ENCODE measurements at regions not wholly inside any gene's neighbourhood (a gene's known extent, or its start where the extent isn't known, plus 50 kb on each side); places are given as distances from the start of the nearest gene placed in this dataset.

- Histone ChIP-seq H3K9ac (ENCODE audit: low read depth, low read length) (no peak overlapping the region), H3K23ac (ENCODE audit: low read depth, low read length) (no peak overlapping the region), H3K36me3 (ENCODE audit: control insufficient read depth, insufficient read depth, low read length) (no peaks in the 10 kb centered on the region), H3K27ac (ENCODE audit: insufficient read depth, low read length) (no peak overlapping the region), H2BK120ac (ENCODE audit: low read depth, low read length) (no peak overlapping the region), H2AK9ac (replicated peaks; ENCODE audit: low read depth, low read length, poor library complexity) (no peak overlapping the region), H4K8ac (ENCODE audit: low read depth in 2 of 2, low read length in 2 of 2) (no peak overlapping the region), H3K4me1 (ENCODE audit: control insufficient read depth, insufficient read depth, low read length) (no peaks in the 10 kb centered on the region), H3K56ac (ENCODE audit: extremely low read depth, insufficient read depth, low read length) (no peak overlapping the region), H3K4ac (ENCODE audit: low read depth, low read length) (no peak overlapping the region), H2AK5ac (ENCODE audit: low read depth, low read length) (no peak overlapping the region), H2AFZ (replicated peaks; ENCODE audit: low read length, poor library complexity) (no peak overlapping the region), H3K4me3 (ENCODE audit: insufficient read depth, low read depth, low read length) (no peak overlapping the region), H3K27me3 (ENCODE audit: control insufficient read depth, insufficient read depth, low read length) (no peaks in the 10 kb centered on the region), H4K5ac (ENCODE audit: low read depth, low read length) (no peak overlapping the region), H2BK5ac (ENCODE audit: low read depth, low read length, poor library complexity, severe bottlenecking) (no peak overlapping the region), H2BK15ac (ENCODE audit: low read depth, low read length) (no peak overlapping the region), H3K9me3 (ENCODE audit: control insufficient read depth, insufficient read depth, low read length) (peaks cover 7% of the 10 kb centered on the region; the same call in 1 of the 2 replicates), H2BK20ac (ENCODE audit: low read depth, low read length) (no peak overlapping the region), H4K91ac (ENCODE audit: insufficient read depth, low read depth, low read length) (no peak overlapping the region), H4K20me1 (ENCODE audit: insufficient read depth, low read length) (no peaks in the 10 kb centered on the region), H3K79me1 (ENCODE audit: low read depth in 1 of 2, low read length in 2 of 2) (no peaks in the 10 kb centered on the region), H3K14ac (replicated peaks; ENCODE audit: low read depth, low read length) (no peak overlapping the region), H3K18ac (ENCODE audit: low read depth, low read length) (no peak overlapping the region), H3K9me1 (ENCODE audit: insufficient read depth, low read length) (no peaks in the 10 kb centered on the region), H3K4me2 (ENCODE audit: low read depth, low read length) (no peak overlapping the region)
- ChIA-PET POLR2A (ENCODE audit: unreplicated experiment) (no interaction called here), CTCF (no interaction called here)
- no peak for TF ChIP-seq USF2 (IDR thresholded peaks at IDR 0.05; ENCODE audit: low read depth, low read length)
- no peak for TF ChIP-seq NFE2L2 (IDR thresholded peaks at IDR 0.05; ENCODE audit: low read depth, low read length)
- no peak for TF ChIP-seq SMC3 (IDR thresholded peaks at IDR 0.05; ENCODE audit: low read depth, low read length)
- TF ChIP-seq MXI1 (IDR thresholded peaks at IDR 0.05; ENCODE audit: borderline replicate concordance, low read depth, low read length) = no peak
- TF ChIP-seq RFX5 (IDR thresholded peaks at IDR 0.05; ENCODE audit: low read depth, low read length) = no peak
- TF ChIP-seq MAZ (IDR thresholded peaks at IDR 0.05; ENCODE audit: borderline replicate concordance, low read depth, low read length) = no peak
- TF ChIP-seq MAFK (IDR thresholded peaks at IDR 0.05; ENCODE audit: low read depth, low read length) = no peak
- TF ChIP-seq, protein P1, sequence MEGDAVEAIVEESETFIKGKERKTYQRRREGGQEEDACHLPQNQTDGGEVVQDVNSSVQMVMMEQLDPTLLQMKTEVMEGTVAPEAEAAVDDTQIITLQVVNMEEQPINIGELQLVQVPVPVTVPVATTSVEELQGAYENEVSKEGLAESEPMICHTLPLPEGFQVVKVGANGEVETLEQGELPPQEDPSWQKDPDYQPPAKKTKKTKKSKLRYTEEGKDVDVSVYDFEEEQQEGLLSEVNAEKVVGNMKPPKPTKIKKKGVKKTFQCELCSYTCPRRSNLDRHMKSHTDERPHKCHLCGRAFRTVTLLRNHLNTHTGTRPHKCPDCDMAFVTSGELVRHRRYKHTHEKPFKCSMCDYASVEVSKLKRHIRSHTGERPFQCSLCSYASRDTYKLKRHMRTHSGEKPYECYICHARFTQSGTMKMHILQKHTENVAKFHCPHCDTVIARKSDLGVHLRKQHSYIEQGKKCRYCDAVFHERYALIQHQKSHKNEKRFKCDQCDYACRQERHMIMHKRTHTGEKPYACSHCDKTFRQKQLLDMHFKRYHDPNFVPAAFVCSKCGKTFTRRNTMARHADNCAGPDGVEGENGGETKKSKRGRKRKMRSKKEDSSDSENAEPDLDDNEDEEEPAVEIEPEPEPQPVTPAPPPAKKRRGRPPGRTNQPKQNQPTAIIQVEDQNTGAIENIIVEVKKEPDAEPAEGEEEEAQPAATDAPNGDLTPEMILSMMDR (conservative IDR thresholded peaks at IDR 0.05; ENCODE audit: low read depth, low read length) = no peak
- TF ChIP-seq POLR2A (IDR thresholded peaks at IDR 0.05; ENCODE audit: low read depth, low read length) = no peak
- TF ChIP-seq, protein P2, sequence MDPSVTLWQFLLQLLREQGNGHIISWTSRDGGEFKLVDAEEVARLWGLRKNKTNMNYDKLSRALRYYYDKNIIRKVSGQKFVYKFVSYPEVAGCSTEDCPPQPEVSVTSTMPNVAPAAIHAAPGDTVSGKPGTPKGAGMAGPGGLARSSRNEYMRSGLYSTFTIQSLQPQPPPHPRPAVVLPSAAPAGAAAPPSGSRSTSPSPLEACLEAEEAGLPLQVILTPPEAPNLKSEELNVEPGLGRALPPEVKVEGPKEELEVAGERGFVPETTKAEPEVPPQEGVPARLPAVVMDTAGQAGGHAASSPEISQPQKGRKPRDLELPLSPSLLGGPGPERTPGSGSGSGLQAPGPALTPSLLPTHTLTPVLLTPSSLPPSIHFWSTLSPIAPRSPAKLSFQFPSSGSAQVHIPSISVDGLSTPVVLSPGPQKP (IDR thresholded peaks at IDR 0.05; ENCODE audit: borderline replicate concordance, low read depth, low read length) = no peak
- TF ChIP-seq RAD21 (IDR thresholded peaks at IDR 0.05; ENCODE audit: low read length) = no peak
- no peak for TF ChIP-seq RCOR1 (IDR thresholded peaks at IDR 0.05; ENCODE audit: insufficient replicate concordance, low read length)
- TF ChIP-seq CHD1 (IDR thresholded peaks at IDR 0.05; ENCODE audit: low read depth, low read length) = no peak
- no peak for TF ChIP-seq BHLHE40 (IDR thresholded peaks at IDR 0.05; ENCODE audit: low read depth, low read length)
- dilution Hi-C loops (cut with HindIII; ENCODE audit: low sequenced_read_pairs, unreplicated experiment) = no loop called here
- BruUV-seq (replicated peaks) = no TSS peak
- ATAC-seq (ENCODE audit: low read depth) (no peak), DNase-seq (no peak)
- WGBS, 2 experiments (ENCODE audit: extremely low coverage in 2 of 2, insufficient read length in 1 of 2) = no CpG with 5 or more reads among the region's 1 CpG
- intact Hi-C loops (cut with micrococcal nuclease) = no loop called here
- in situ Hi-C loops (cut with MboI; ENCODE audit: low sequenced_read_pairs) = no loop called here
Observed at GRCh38 chr13:81610644-81611043, 1269.7 kb upstream of the SPRY2 start.

All from IMR-90 (cell line).